Trophoblast cell (in vitro differentiated cells and primary cell): ENCODE measurements at regions not wholly inside any gene's neighbourhood (a gene's known extent, or its start where the extent isn't known, plus 50 kb on each side); places are given as distances from the start of the nearest gene placed in this dataset.

Source experiments
- DNase-seq, 2 donors: peaks; one replicate each; pipeline ENCODE4 v3.0.0-alpha.2; 2016
- H2AFZ ChIP-seq: 2 replicates; pipeline ENCODE4 v1.6.1; 2013; ENCODE audit warnings: low read length, moderate library complexity, mild to moderate bottlenecking; ENCODE audit not compliant: insufficient read depth, poor library complexity
- H2AK5ac ChIP-seq: 2 replicates; pipeline ENCODE4 v1.6.1; 2013; ENCODE audit warnings: mild to moderate bottlenecking, low read length
- H2BK120ac ChIP-seq: 2 replicates; pipeline ENCODE4 v1.6.1; 2013; ENCODE audit warnings: low read length, mild to moderate bottlenecking, moderate library complexity; ENCODE audit not compliant: insufficient read depth, poor library complexity
- H2BK12ac ChIP-seq: 2 replicates; pipeline ENCODE4 v1.6.1; 2013; ENCODE audit warnings: mild to moderate bottlenecking, low read length, moderate library complexity
- H2BK5ac ChIP-seq: 2 replicates; pipeline ENCODE4 v1.6.1; 2013; ENCODE audit warnings: low read length, low read depth, moderate library complexity, mild to moderate bottlenecking; ENCODE audit not compliant: poor library complexity
- H3K14ac ChIP-seq: 2 replicates; pipeline ENCODE4 v1.6.1; 2013; ENCODE audit warnings: mild to moderate bottlenecking, low read length
- H3K18ac ChIP-seq: 2 replicates; pipeline ENCODE4 v1.6.1; 2013; ENCODE audit warnings: mild to moderate bottlenecking, low read length
- H3K23ac ChIP-seq: 2 replicates; pipeline ENCODE4 v1.6.1; 2013; ENCODE audit warnings: low read length
- H3K27ac ChIP-seq: 2 replicates; pipeline ENCODE4 v1.5.1; 2013; ENCODE audit warnings: low read depth, mild to moderate bottlenecking, inconsistent platforms, low read length, moderate library complexity
- H3K27me3 ChIP-seq: 2 replicates; pipeline ENCODE4 v1.6.1; 2013; ENCODE audit warnings: inconsistent platforms, mild to moderate bottlenecking, low read length, moderate library complexity; ENCODE audit not compliant: insufficient read depth
- H3K36me3 ChIP-seq, 2 experiments: 1 replicate in 1 of 2; 2 replicates in 1 of 2; pipeline ENCODE4 v1.6.1; 2013; ENCODE audit warnings: low read length in 2 of 2, mild to moderate bottlenecking in 2 of 2, moderate library complexity in 1 of 2; ENCODE audit not compliant: insufficient read depth in 2 of 2, control insufficient read depth in 1 of 2
- H3K4ac ChIP-seq: 2 replicates; pipeline ENCODE4 v1.6.1; 2013; ENCODE audit warnings: low read depth, mild to moderate bottlenecking, low read length, moderate library complexity
- H3K4me1 ChIP-seq, 2 experiments: 1 replicate in 1 of 2; 2 replicates in 1 of 2; pipeline ENCODE4 v1.6.1; 2013; ENCODE audit warnings: low read length in 2 of 2, mild to moderate bottlenecking in 2 of 2, moderate library complexity in 1 of 2; ENCODE audit not compliant: insufficient read depth in 2 of 2, control insufficient read depth in 1 of 2
- H3K4me2 ChIP-seq: 2 replicates; pipeline ENCODE4 v1.6.1; 2013; ENCODE audit warnings: inconsistent platforms, mild to moderate bottlenecking, low read length, moderate library complexity
- H3K4me3 ChIP-seq: 2 replicates; pipeline ENCODE4 v1.5.1; 2013; ENCODE audit warnings: mild to moderate bottlenecking, low read depth, low read length, inconsistent platforms
- H3K79me1 ChIP-seq: one replicate; pipeline ENCODE4 v1.6.1; 2013; ENCODE audit warnings: low read length
- H3K79me2 ChIP-seq: 2 replicates; pipeline ENCODE4 v1.6.1; 2013; ENCODE audit warnings: low read length, mild to moderate bottlenecking; ENCODE audit not compliant: control insufficient read depth, insufficient read depth, poor library complexity
- H3K9ac ChIP-seq: 2 replicates; pipeline ENCODE4 v1.6.1; 2013; ENCODE audit warnings: mild to moderate bottlenecking, low read length
- H3K9me3 ChIP-seq: 2 replicates; pipeline ENCODE4 v1.6.1; 2013; ENCODE audit warnings: low read depth, mild to moderate bottlenecking, control low read depth, inconsistent platforms, low read length; ENCODE audit not compliant: insufficient read depth
- H4K12ac ChIP-seq: 2 replicates; pipeline ENCODE4 v1.6.1; 2013; ENCODE audit warnings: low read depth, mild to moderate bottlenecking, low read length, moderate library complexity
- H4K8ac ChIP-seq: 2 replicates; pipeline ENCODE4 v1.6.1; 2013; ENCODE audit warnings: low read depth, mild to moderate bottlenecking, low read length, moderate library complexity
- H4K91ac ChIP-seq: one replicate; pipeline ENCODE4 v1.6.1; 2013; ENCODE audit warnings: low read depth, mild to moderate bottlenecking, low read length, moderate library complexity
- WGBS: extraction: QIAGEN DNeasy Blood & Tissue Kit; methylation state at CpG from one replicate; pipeline ENCODE4 v1.1.7; 2013; ENCODE audit warnings: missing lambda C conversion rate; ENCODE audit not compliant: insufficient read length, insufficient coverage; ENCODE audit errors: extremely low coverage; 5-methylcytosine and 5-hydroxymethylcytosine counted together

DNA sequence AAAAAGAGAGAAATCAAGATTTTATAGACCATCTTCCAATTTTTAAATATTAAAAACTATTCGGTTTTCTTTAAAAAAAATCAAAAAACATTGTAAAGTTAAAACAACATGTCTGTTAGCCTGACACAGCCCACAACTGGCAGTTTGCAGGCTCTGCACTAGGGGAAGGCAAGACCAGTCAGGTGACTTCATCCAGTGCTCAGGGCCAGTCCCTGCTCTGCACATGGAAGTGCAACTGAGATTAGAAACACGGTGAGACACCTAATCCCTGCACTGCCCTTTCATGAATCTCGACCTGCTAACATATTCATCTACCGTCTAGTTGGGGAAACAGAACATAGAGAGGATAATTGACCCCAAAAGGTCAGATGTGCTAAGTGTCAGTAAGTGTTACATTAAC, 135.2 kb downstream of the BARD1 start:
- Histone ChIP-seq H3K4me1 (peaks cover 3 to 8% of the 10 kb centered on the region in 2 experiments), H2BK120ac (no peak overlapping the region), H3K9me3 (peaks cover 1% of the 10 kb centered on the region), H2AK5ac (no peak overlapping the region), H3K4me2 (no peak overlapping the region), H3K36me3 (no peaks in the 10 kb centered on the region), H2AFZ (no peak overlapping the region), H3K9ac (no peak overlapping the region), H3K14ac (no peak overlapping the region), H3K79me2 (no peaks in the 10 kb centered on the region), H4K12ac (no peak overlapping the region), H3K4me3 (no peak overlapping the region), H2BK12ac (no peak overlapping the region), H2BK5ac (no peak overlapping the region), H3K27ac (no peak overlapping the region), H3K4ac (no peak overlapping the region), H4K8ac (no peak overlapping the region), H3K23ac (no peak overlapping the region), H4K91ac (no peak overlapping the region), H3K18ac (no peak overlapping the region), H3K79me1 (peaks cover 2% of the 10 kb centered on the region), H3K27me3 (no peaks in the 10 kb centered on the region)
- no CpG with 5 or more reads among the region's 4 CpGs for WGBS
- no peak for DNase-seq

DNA sequence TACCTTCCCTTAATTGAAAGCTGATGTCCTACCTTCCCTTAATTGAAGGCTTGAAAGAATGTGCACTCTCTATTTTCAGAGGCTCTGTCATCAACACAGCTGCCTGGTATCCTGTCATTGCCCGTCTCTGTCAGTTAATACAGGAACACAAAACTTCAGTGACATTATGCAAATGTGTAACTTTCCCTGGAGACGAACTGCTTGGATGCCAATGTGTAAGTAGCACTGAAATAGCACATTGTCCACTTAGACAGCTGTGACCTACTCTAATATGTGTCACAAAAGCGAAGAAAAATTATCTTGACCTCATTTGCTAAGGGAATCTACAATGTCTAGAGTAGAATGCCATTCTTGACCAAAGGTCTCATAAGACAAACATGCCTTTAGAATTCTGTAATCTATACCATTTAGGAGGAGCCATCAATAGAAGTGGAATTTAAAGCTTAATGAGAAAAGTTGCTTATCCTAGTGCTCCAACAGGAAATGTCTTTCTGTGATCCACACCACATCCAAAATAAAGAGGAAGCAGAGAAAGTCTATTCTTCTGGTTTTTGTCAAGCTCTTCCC, 138.1 kb downstream of the BARD1 start:
- Histone ChIP-seq H3K14ac (no peak overlapping the region), H2BK5ac (no peak overlapping the region), H2BK12ac (no peak overlapping the region), H2AK5ac (no peak overlapping the region), H3K18ac (no peak overlapping the region), H3K9me3 (peaks cover 1% of the 10 kb centered on the region), H4K12ac (no peak overlapping the region), H2AFZ (no peak overlapping the region), H3K9ac (no peak overlapping the region), H4K91ac (no peak overlapping the region), H3K4me2 (no peak overlapping the region), H3K79me1 (peaks cover 2% of the 10 kb centered on the region), H3K4me3 (no peak overlapping the region), H3K27ac (no peak overlapping the region), H3K27me3 (no peaks in the 10 kb centered on the region), H3K23ac (no peak overlapping the region), H4K8ac (no peak overlapping the region), H3K4ac (no peak overlapping the region), H3K36me3 (no peaks in the 10 kb centered on the region), H3K79me2 (no peaks in the 10 kb centered on the region), H3K4me1 (peaks cover 3 to 8% of the 10 kb centered on the region in 2 experiments), H2BK120ac (no peak overlapping the region)
- DNase-seq = no peak
- no CpG with 5 or more reads among the region's 3 CpGs for WGBS

DNA sequence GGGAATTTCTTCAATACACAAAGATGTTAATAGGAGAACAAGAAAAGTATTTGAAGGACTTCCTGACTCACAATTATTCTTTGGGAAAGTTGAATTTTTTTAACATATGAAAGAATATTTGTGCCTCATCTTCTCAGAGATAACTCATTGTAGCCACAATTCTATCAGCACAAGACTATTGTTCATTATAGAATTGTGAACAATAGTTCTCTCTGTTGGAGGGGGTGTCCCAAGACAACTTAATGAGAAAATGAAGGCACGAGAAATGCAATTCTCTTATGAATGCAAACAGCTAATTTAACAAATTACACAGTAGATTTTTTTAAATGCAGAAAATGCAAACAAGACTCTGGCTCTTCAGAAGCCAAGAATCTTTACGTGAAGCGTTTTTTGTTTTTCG, 157.0 kb downstream of the BARD1 start:
- Histone ChIP-seq H3K4me3 (no peak overlapping the region), H3K18ac (no peak overlapping the region), H3K4me1 (no peaks in the 10 kb centered on the region), H4K8ac (no peak overlapping the region), H4K12ac (no peak overlapping the region), H3K4ac (no peak overlapping the region), H3K9me3 (no peaks in the 10 kb centered on the region), H3K27me3 (no peaks in the 10 kb centered on the region), H3K14ac (no peak overlapping the region), H3K23ac (no peak overlapping the region), H2AK5ac (no peak overlapping the region), H3K36me3 (no peaks in the 10 kb centered on the region), H2BK120ac (no peak overlapping the region), H2AFZ (no peak overlapping the region), H2BK5ac (no peak overlapping the region), H3K79me1 (no peaks in the 10 kb centered on the region), H3K27ac (no peak overlapping the region), H3K79me2 (no peaks in the 10 kb centered on the region), H4K91ac (no peak overlapping the region), H3K9ac (no peak overlapping the region), H2BK12ac (no peak overlapping the region), H3K4me2 (no peak overlapping the region)
- no peak for DNase-seq
- no CpG with 5 or more reads among the region's 4 CpGs for WGBS

DNA sequence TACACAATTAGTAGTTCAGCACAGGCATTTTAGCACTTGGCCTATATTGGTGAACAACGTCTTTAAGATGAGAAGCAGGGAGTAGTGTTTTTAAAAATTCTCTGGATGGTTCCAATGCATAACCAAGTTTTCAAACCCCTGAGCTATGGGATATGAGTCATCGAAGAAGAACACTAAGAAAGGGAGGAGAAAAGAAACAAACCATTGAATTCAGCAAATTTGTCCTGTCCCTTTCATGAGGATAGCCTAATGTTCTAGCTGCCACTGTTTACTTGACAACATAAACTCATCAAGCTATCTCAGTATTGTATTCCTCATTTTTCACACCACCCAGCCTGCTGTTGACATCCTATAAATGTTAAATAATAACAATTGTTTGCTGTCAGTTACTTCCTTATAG, 158.0 kb downstream of the BARD1 start:
- no peak overlapping the region for H2AK5ac ChIP-seq
- no peak overlapping the region for H4K12ac ChIP-seq
- no peaks in the 10 kb centered on the region for H3K9me3 ChIP-seq
- H3K36me3 ChIP-seq = no peaks in the 10 kb centered on the region
- H3K18ac ChIP-seq = no peak overlapping the region
- no peaks in the 10 kb centered on the region for H3K79me1 ChIP-seq
- no CpG with 5 or more reads among the region's 2 CpGs for WGBS
- H3K4me2 ChIP-seq = no peak overlapping the region
- H3K4me1 ChIP-seq = no peaks in the 10 kb centered on the region
- no peak overlapping the region for H3K4ac ChIP-seq
- no peak overlapping the region for H4K8ac ChIP-seq
- H2AFZ ChIP-seq = no peak overlapping the region
- no peaks in the 10 kb centered on the region for H3K27me3 ChIP-seq
- no peak overlapping the region for H3K27ac ChIP-seq
- H2BK5ac ChIP-seq = no peak overlapping the region
- H3K23ac ChIP-seq = no peak overlapping the region
- no peak overlapping the region for H4K91ac ChIP-seq
- H2BK120ac ChIP-seq = no peak overlapping the region
- no peaks in the 10 kb centered on the region for H3K79me2 ChIP-seq
- peak in 1 of 2 donors; percentile 26 for DNase-seq
- H3K4me3 ChIP-seq = no peak overlapping the region
- no peak overlapping the region for H3K9ac ChIP-seq
- no peak overlapping the region for H2BK12ac ChIP-seq
- H3K14ac ChIP-seq = no peak overlapping the region
